ENCODE measurements at regions not wholly inside any gene's neighbourhood (a gene's known extent, or its start where the extent isn't known, plus 50 kb on each side); places are given as distances from the start of the nearest gene placed in this dataset.

- peaks cover 90% of the 10 kb centered on the region for H3K27me3 Mint-ChIP-seq (ENCODE audit: low read depth)
- H3K4me1 Mint-ChIP-seq, result no peaks in the 10 kb centered on the region
- H3K27ac Mint-ChIP-seq, result no peak overlapping the region
- DNase-seq (ENCODE audit: low spot score in 2 of 2, unreplicated experiment in 2 of 2), result no peak
- TF ChIP-seq CTCF (IDR thresholded peaks at IDR 0.05; ENCODE audit: unreplicated experiment), result no peak
- no peaks in the 10 kb centered on the region for H3K9me3 Mint-ChIP-seq
- no peaks in the 10 kb centered on the region for H3K36me3 Mint-ChIP-seq
- no peak overlapping the region for H3K4me3 Mint-ChIP-seq
These were observed 63.1 kb upstream of the LEP start for GRCh38 chr7:128177768-128178550.

DNA sequence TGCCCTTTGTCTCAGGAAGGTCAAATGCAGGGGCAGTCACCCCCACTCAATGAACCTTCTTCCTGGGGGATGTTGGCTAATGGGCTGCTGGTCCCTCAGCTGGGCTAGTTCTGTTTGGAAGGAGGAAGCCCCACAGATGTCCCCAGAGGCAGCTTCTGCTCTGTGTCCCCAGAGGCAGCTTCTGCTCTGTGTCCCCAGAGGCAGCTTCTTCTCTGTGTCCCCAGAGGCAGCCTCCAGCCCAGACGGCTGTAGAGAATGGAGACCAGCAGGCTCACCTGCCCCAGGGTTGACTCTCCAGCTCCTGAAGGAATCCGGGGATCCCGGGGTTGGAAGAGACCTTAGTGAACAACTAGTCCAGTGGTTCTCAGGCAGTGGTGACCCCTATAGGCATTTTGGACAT is 62.5 kb upstream of the LEP start:
- H3K27me3 Mint-ChIP-seq (ENCODE audit: low read depth), result peaks cover 89% of the 10 kb centered on the region
- no peak for TF ChIP-seq CTCF (IDR thresholded peaks at IDR 0.05; ENCODE audit: unreplicated experiment)
- H3K9me3 Mint-ChIP-seq, result no peaks in the 10 kb centered on the region
- no peak for DNase-seq (ENCODE audit: low spot score in 2 of 2, unreplicated experiment in 2 of 2)
- H3K27ac Mint-ChIP-seq, result no peak overlapping the region
- H3K36me3 Mint-ChIP-seq, result no peaks in the 10 kb centered on the region
- no peak overlapping the region for H3K4me3 Mint-ChIP-seq
- H3K4me1 Mint-ChIP-seq, result no peaks in the 10 kb centered on the region

- H3K4me3 Mint-ChIP-seq, result no peak overlapping the region
- H3K36me3 Mint-ChIP-seq, result no peaks in the 10 kb centered on the region
- TF ChIP-seq CTCF (IDR thresholded peaks at IDR 0.05; ENCODE audit: unreplicated experiment), result no peak
- peaks cover 79% of the 10 kb centered on the region for H3K27me3 Mint-ChIP-seq (ENCODE audit: low read depth)
- H3K27ac Mint-ChIP-seq, result no peak overlapping the region
- no peak for DNase-seq (ENCODE audit: low spot score in 2 of 2, unreplicated experiment in 2 of 2)
- H3K9me3 Mint-ChIP-seq, result peaks cover 4% of the 10 kb centered on the region
- no peaks in the 10 kb centered on the region for H3K4me1 Mint-ChIP-seq
These were observed 52.5 kb upstream of the LEP start for GRCh38 chr7:128188396-128189230.

- DNase-seq (ENCODE audit: low spot score in 2 of 2, unreplicated experiment in 2 of 2), result no peak
- no peak for TF ChIP-seq CTCF (IDR thresholded peaks at IDR 0.05; ENCODE audit: unreplicated experiment)
- Mint-ChIP-seq H3K27ac (no peak overlapping the region), H3K4me1 (no peaks in the 10 kb centered on the region), H3K27me3 (ENCODE audit: low read depth) (peaks cover 74% of the 10 kb centered on the region), H3K9me3 (peaks cover 11% of the 10 kb centered on the region), H3K36me3 (peaks cover 3% of the 10 kb centered on the region), H3K4me3 (no peak overlapping the region)
These were observed 51.7 kb upstream of the LEP start for GRCh38 chr7:128189231-128189930.

DNA sequence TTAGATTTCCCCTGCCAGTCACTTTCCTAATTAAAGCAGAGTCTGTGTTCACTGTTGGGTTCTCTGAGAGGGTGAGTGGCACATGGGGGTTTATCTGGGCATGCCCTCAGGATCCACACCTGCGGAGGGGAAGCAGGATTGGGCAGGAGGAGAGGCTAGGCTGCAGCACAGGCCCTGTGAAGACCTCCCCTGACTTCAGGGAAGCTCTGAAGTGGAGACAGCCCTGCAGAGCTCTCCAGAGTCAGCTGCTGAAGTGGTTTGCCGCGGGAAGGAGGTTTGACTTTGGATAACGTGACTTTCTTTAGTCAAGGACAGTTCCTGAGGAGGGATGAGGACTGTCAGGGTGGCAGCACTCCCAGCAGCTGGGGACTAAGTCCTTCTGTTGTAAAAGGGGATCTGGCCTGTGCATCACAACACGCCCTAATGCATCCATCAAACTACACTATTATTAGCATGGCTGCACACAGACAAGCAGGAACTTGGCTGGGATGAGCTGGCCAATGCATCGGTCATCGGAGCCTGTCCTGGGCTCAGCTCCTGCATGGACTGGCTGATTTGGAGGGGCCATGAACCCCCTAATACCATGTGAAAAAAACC is 50.9 kb upstream of the LEP start:
- Mint-ChIP-seq H3K9me3 (peaks cover 19% of the 10 kb centered on the region), H3K27ac (no peak overlapping the region), H3K4me3 (no peak overlapping the region), H3K27me3 (ENCODE audit: low read depth) (peaks cover 68% of the 10 kb centered on the region), H3K36me3 (peaks cover 3% of the 10 kb centered on the region), H3K4me1 (no peaks in the 10 kb centered on the region)
- no peak for DNase-seq (ENCODE audit: low spot score in 2 of 2, unreplicated experiment in 2 of 2)
- TF ChIP-seq CTCF (IDR thresholded peaks at IDR 0.05; ENCODE audit: unreplicated experiment), result no peak
